ENCODE measurements at regions not wholly inside any gene's neighbourhood (a gene's known extent, or its start where the extent isn't known, plus 50 kb on each side); places are given as distances from the start of the nearest gene placed in this dataset.

- Histone ChIP-seq H3K4me3 (no peak overlapping the region), H3K27ac (no peak overlapping the region), H3K27me3 (no peaks in the 10 kb centered on the region), H3K9me3 (no peaks in the 10 kb centered on the region), H3K36me3 (no peaks in the 10 kb centered on the region), H3K4me1 (no peaks in the 10 kb centered on the region)
- WGBS, 2 donors: 86 to 89% methylated on average over 7 of the region's 7 CpGs
- DNase-seq (no peak), FAIRE-seq (no peak), ATAC-seq (no peak)
- no peak for TF ChIP-seq CTCF (IDR thresholded peaks at IDR 0.05)
- intact Hi-C loops (cut with DNase I): no loop called here
Measured at GRCh38 chr6:20327141-20327540, 74.5 kb upstream of the E2F3 start.

GRCh38 chr6:20328266-20328923, 73.3 kb upstream of the E2F3 start:
- 57 to 60% methylated on average over 5 of the region's 5 CpGs for WGBS, 2 donors
- FAIRE-seq (no peak), ATAC-seq (no peak), DNase-seq (no peak)
- intact Hi-C loops (cut with DNase I): no loop called here
- H3K27ac ChIP-seq: no peak overlapping the region
- no peak for TF ChIP-seq CTCF (IDR thresholded peaks at IDR 0.05)
- no peaks in the 10 kb centered on the region for H3K36me3 ChIP-seq
- no peak overlapping the region for H3K4me3 ChIP-seq
- no peaks in the 10 kb centered on the region for H3K9me3 ChIP-seq
- H3K27me3 ChIP-seq: no peaks in the 10 kb centered on the region
- no peaks in the 10 kb centered on the region for H3K4me1 ChIP-seq

- intact Hi-C loops (cut with DNase I): no loop called here
- FAIRE-seq (no peak), ATAC-seq (no peak), DNase-seq (no peak)
- H3K36me3 ChIP-seq: no peaks in the 10 kb centered on the region
- H3K27ac ChIP-seq: no peak overlapping the region
- no peak for TF ChIP-seq CTCF (IDR thresholded peaks at IDR 0.05)
- no peaks in the 10 kb centered on the region for H3K9me3 ChIP-seq
- H3K4me1 ChIP-seq: no peaks in the 10 kb centered on the region
- 23 to 35% methylated on average over 3 of the region's 3 CpGs for WGBS, 2 donors
- no peak overlapping the region for H3K4me3 ChIP-seq
- H3K27me3 ChIP-seq: no peaks in the 10 kb centered on the region
Measured at GRCh38 chr6:20328924-20329300, 72.8 kb upstream of the E2F3 start.

- Histone ChIP-seq H3K9me3 (no peaks in the 10 kb centered on the region), H3K4me1 (no peaks in the 10 kb centered on the region), H3K36me3 (no peaks in the 10 kb centered on the region), H3K27me3 (no peaks in the 10 kb centered on the region), H3K27ac (no peak overlapping the region), H3K4me3 (no peak overlapping the region)
- no peak for ATAC-seq
- intact Hi-C loops (cut with DNase I): no loop called here
- FAIRE-seq: no peak
- 41 to 52% methylated on average over 3 of the region's 3 CpGs for WGBS, 2 donors
- no peak for TF ChIP-seq CTCF (IDR thresholded peaks at IDR 0.05)
- DNase-seq: no peak
Measured at GRCh38 chr6:20331042-20331441, 70.6 kb upstream of the E2F3 start.

GRCh38 chr6:20331625-20332024, 70.1 kb upstream of the E2F3 start:
- Histone ChIP-seq H3K27ac (no peak overlapping the region), H3K27me3 (no peaks in the 10 kb centered on the region), H3K36me3 (no peaks in the 10 kb centered on the region), H3K9me3 (no peaks in the 10 kb centered on the region), H3K4me1 (no peaks in the 10 kb centered on the region), H3K4me3 (no peak overlapping the region)
- no peak for TF ChIP-seq CTCF (IDR thresholded peaks at IDR 0.05)
- DNase-seq: no peak
- no peak for FAIRE-seq
- no peak for ATAC-seq
- 74 to 81% methylated on average over 5 of the region's 5 CpGs for WGBS, 2 donors
- intact Hi-C loops (cut with DNase I): no loop called here

All from pancreas (tissue), 10 donors.